SHP77 (cell line): ENCODE measurements at regions not wholly inside any gene's neighbourhood (a gene's known extent, or its start where the extent isn't known, plus 50 kb on each side); places are given as distances from the start of the nearest gene placed in this dataset.

ENCODE experiments used
- DNase-seq, 2 experiments: peaks; one replicate each; lab custom pipeline; 2025; lab: John Stamatoyannopoulos, UW

GRCh38 chr1:8267307-8267706, 50.6 kb upstream of the SLC45A1 start:
- no peak for DNase-seq

- no peak for DNase-seq
Measured at GRCh38 chr1:8266436-8267165, 51.3 kb upstream of the SLC45A1 start.

GRCh38 chr1:8263791-8264190, 54.1 kb upstream of the SLC45A1 start:
- no peak for DNase-seq

- DNase-seq: no peak
Measured at GRCh38 chr1:8261398-8261762, 56.5 kb upstream of the SLC45A1 start.

GRCh38 chr1:8259498-8260290, 58.2 kb upstream of the SLC45A1 start:
- DNase-seq: no peak

GRCh38 chr1:8257621-8258020, 60.3 kb upstream of the SLC45A1 start:
- DNase-seq: no peak

GRCh38 chr1:8256321-8256720, 61.6 kb upstream of the SLC45A1 start:
- no peak for DNase-seq

GRCh38 chr1:8255712-8256111, 62.2 kb upstream of the SLC45A1 start:
- DNase-seq: no peak

GRCh38 chr1:8252266-8252951, 65.5 kb upstream of the SLC45A1 start:
- no peak for DNase-seq

GRCh38 chr1:8251635-8252034, 66.3 kb upstream of the SLC45A1 start:
- DNase-seq: no peak

GRCh38 chr1:8249838-8250237, 68.1 kb upstream of the SLC45A1 start:
- DNase-seq: no peak

- DNase-seq: no peak
Measured at GRCh38 chr1:8247811-8248436, 70.0 kb upstream of the SLC45A1 start.

- DNase-seq: no peak
Measured at GRCh38 chr1:8244304-8244703, 73.6 kb upstream of the SLC45A1 start.

GRCh38 chr1:8242498-8242897, 75.4 kb upstream of the SLC45A1 start:
- DNase-seq: no peak

- DNase-seq: no peak
Measured at GRCh38 chr1:8241417-8242014, 76.4 kb upstream of the SLC45A1 start.

GRCh38 chr1:8239306-8240023, 78.4 kb upstream of the SLC45A1 start:
- DNase-seq: no peak

- no peak for DNase-seq
Measured at GRCh38 chr1:8239039-8239305, 78.9 kb upstream of the SLC45A1 start.

GRCh38 chr1:8238141-8239038, 79.5 kb upstream of the SLC45A1 start:
- DNase-seq: peak in 1 of 2 experiments; percentile 30

GRCh38 chr1:8232036-8232757, 85.7 kb upstream of the SLC45A1 start:
- DNase-seq: no peak

GRCh38 chr1:8230292-8230621, 87.7 kb upstream of the SLC45A1 start:
- no peak for DNase-seq
